ENCODE measurements at regions not wholly inside any gene's neighbourhood (a gene's known extent, or its start where the extent isn't known, plus 50 kb on each side); places are given as distances from the start of the nearest gene placed in this dataset.

GRCh38 chr22:44623771-44624510 lies 78.1 kb upstream of the PRR5 start:
- TF ChIP-seq CTCF (IDR thresholded peaks at IDR 0.05; ENCODE audit: extremely low read depth in 1 of 2, insufficient read depth in 1 of 2, low read depth in 1 of 2, low read length in 2 of 2) = peak; percentile 17 to 42
- TF ChIP-seq, protein P1, sequence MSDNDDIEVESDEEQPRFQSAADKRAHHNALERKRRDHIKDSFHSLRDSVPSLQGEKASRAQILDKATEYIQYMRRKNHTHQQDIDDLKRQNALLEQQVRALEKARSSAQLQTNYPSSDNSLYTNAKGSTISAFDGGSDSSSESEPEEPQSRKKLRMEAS (IDR thresholded peaks at IDR 0.05; ENCODE audit: insufficient read depth, insufficient read length) = no peak
- no peak for TF ChIP-seq EZH2 (IDR thresholded peaks at IDR 0.05; ENCODE audit: borderline replicate concordance, low read depth, low read length, severe bottlenecking)
- no peak for TF ChIP-seq POLR2A (IDR thresholded peaks at IDR 0.05; ENCODE audit: low read depth, low read length)
- no peak for TF ChIP-seq POLR2AphosphoS5 (IDR thresholded peaks at IDR 0.05; ENCODE audit: insufficient read depth, low read depth, low read length)
- TF ChIP-seq JUN (IDR thresholded peaks at IDR 0.05; ENCODE audit: borderline replicate concordance, insufficient read depth, insufficient read length, low read depth) = no peak

Data from endothelial cell of umbilical vein (primary cell).